ENCODE measurements at regions not wholly inside any gene's neighbourhood (a gene's known extent, or its start where the extent isn't known, plus 50 kb on each side); places are given as distances from the start of the nearest gene placed in this dataset.

GRCh38 chr6:93550551-93551276 lies 131.4 kb upstream of the EPHA7 start:
- TF ChIP-seq CTCF (IDR thresholded peaks at IDR 0.05) (no peak), EZH2 (IDR thresholded peaks at IDR 0.05; ENCODE audit: borderline replicate concordance, insufficient read depth, low read depth, low read length, poor library complexity, severe bottlenecking) (no peak)

All from B cell (primary cell).